B cell (primary cell): ENCODE measurements at regions not wholly inside any gene's neighbourhood (a gene's known extent, or its start where the extent isn't known, plus 50 kb on each side); places are given as distances from the start of the nearest gene placed in this dataset.

Experiments used
- ATAC-seq: fragments of 200-7000 bp; cut with Tn5 transposase; one replicate; pipeline ENCODE4 v1.10.0; 2021; ENCODE audit warnings: low read depth, mild to moderate bottlenecking, moderate number of reproducible peaks, moderate library complexity
- CTCF ChIA-PET: fragments of 350-600 bp; sonication (Branson Sonifier 250); formaldehyde crosslinking; loops from one replicate; lab custom pipeline; 2021; ENCODE audit warnings: antibody characterized with exemption, inconsistent platforms; lab: Charles Lee
- POLR2A ChIA-PET: fragments of 350-600 bp; sonication (Branson Sonifier 250); formaldehyde crosslinking; loops from one replicate; lab custom pipeline; 2021; ENCODE audit warnings: antibody characterized with exemption; lab: Charles Lee
- DNase-seq: peaks from one replicate; pipeline ENCODE4 v3.0.0; 2013
- H2AFZ ChIP-seq: 2 replicates; pipeline ENCODE4 v1.6.1; 2012; ENCODE audit warnings: mild to moderate bottlenecking, low read depth, low read length; ENCODE audit not compliant: insufficient read depth, poor library complexity, severe bottlenecking
- H3K27ac ChIP-seq, 2 donors: 1 replicate in 1 of 2; 2 replicates in 1 of 2; pipeline ENCODE4 v1.5.1; 2012 to 2013; ENCODE audit warnings: low read length in 2 of 2, mild to moderate bottlenecking in 2 of 2, moderate library complexity in 1 of 2
- H3K27me3 ChIP-seq, 4 experiments: fragments of 200-600 bp in 1 of 4; sonication (generic) in 1 of 4; replicated peaks in 1 of 4; 1 replicate in 2 of 4; 2 replicates in 2 of 4; pipeline versions ENCODE4 v1.6.1 to v1.7.0; 2013 to 2016; ENCODE audit warnings: low read length in 3 of 4, mild to moderate bottlenecking in 2 of 4, mixed read lengths in 1 of 4, moderate library complexity in 1 of 4; ENCODE audit not compliant: insufficient read depth in 4 of 4, control insufficient read depth in 3 of 4; ENCODE audit errors: control extremely low read depth in 1 of 4
- H3K36me3 ChIP-seq, 2 experiments: replicated peaks in 1 of 2; 1 replicate in 1 of 2; 2 replicates in 1 of 2; pipeline versions ENCODE4 v1.6.1 to v1.7.1; 2013; ENCODE audit warnings: low read length in 1 of 2; ENCODE audit not compliant: insufficient read depth in 2 of 2, control insufficient read depth in 1 of 2; ENCODE audit errors: control extremely low read depth in 1 of 2, extremely low read depth in 1 of 2
- H3K4me1 ChIP-seq, 2 donors: fragments of 200-600 bp in 1 of 2; sonication (generic) in 1 of 2; 1 replicate in 1 of 2; 2 replicates in 1 of 2; pipeline versions ENCODE4 v1.5.1 to v1.6.1; 2013 to 2017; ENCODE audit warnings: low read length in 2 of 2; ENCODE audit not compliant: control insufficient read depth in 2 of 2, insufficient read depth in 2 of 2
- H3K4me2 ChIP-seq: replicated peaks from 2 replicates; pipeline ENCODE3; 2012; ENCODE audit warnings: mild to moderate bottlenecking, low read depth, low read length; ENCODE audit not compliant: poor library complexity, severe bottlenecking
- H3K4me3 ChIP-seq, 5 experiments: fragments of 200-600 bp in 1 of 5; sonication (generic) in 1 of 5; 1 replicate in 3 of 5; 2 replicates in 2 of 5; pipeline versions ENCODE4 v1.5.1 to v1.7.0; 2011 to 2016; ENCODE audit warnings: low read length in 4 of 5, mild to moderate bottlenecking in 4 of 5, low read depth in 2 of 5, control low read depth in 1 of 5, moderate library complexity in 1 of 5; ENCODE audit not compliant: insufficient read depth in 1 of 5; ENCODE audit errors: control extremely low read depth in 1 of 5, extremely low read depth in 1 of 5
- H3K79me2 ChIP-seq: fragments of 200-600 bp; sonication (generic); one replicate; pipeline ENCODE4 v1.6.0; 2016; ENCODE audit warnings: low read length; ENCODE audit not compliant: control insufficient read depth, insufficient read depth
- H3K9ac ChIP-seq: fragments of 200-600 bp; sonication (generic); 2 replicates; pipeline ENCODE4 v1.6.1; 2017; ENCODE audit warnings: mild to moderate bottlenecking, low read length, moderate library complexity
- H3K9me3 ChIP-seq, 3 donors: one replicate each; pipeline versions ENCODE4 v1.6.1 to v1.7.1; 2013; ENCODE audit warnings: low read length in 2 of 3; ENCODE audit not compliant: control insufficient read depth in 2 of 3, insufficient read depth in 1 of 3; ENCODE audit errors: control extremely low read depth in 1 of 3
- H4K20me1 ChIP-seq: 2 replicates; pipeline ENCODE4 v1.6.0; 2012; ENCODE audit warnings: mild to moderate bottlenecking, low read length; ENCODE audit not compliant: insufficient read depth, control insufficient read depth, poor library complexity, severe bottlenecking
- H3K27ac Mint-ChIP-seq: one replicate; pipeline ENCODE4 v1.8.0; 2021; ENCODE audit warnings: mixed read lengths
- H3K27me3 Mint-ChIP-seq: one replicate; pipeline ENCODE4 v1.8.0; 2021; ENCODE audit warnings: mixed read lengths
- H3K4me1 Mint-ChIP-seq: one replicate; pipeline ENCODE4 v1.8.0; 2021; ENCODE audit warnings: mixed read lengths
- H3K4me3 Mint-ChIP-seq: one replicate; pipeline ENCODE4 v1.8.0; 2021; ENCODE audit warnings: mixed read lengths
- H3K9me3 Mint-ChIP-seq: one replicate; pipeline ENCODE4 v1.8.0; 2022; ENCODE audit warnings: mixed read lengths; ENCODE audit not compliant: insufficient read depth
- EZH2 ChIP-seq: IDR thresholded peaks from 2 replicates; pipeline ENCODE4 v1.6.1; 2012; ENCODE audit warnings: borderline replicate concordance, low read depth, mild to moderate bottlenecking, moderate library complexity, low read length; ENCODE audit not compliant: insufficient read depth, poor library complexity, severe bottlenecking
- WGBS: methylation state at CpG from one replicate; pipeline ENCODE4 v1.1.5; 2013; ENCODE audit warnings: missing lambda C conversion rate; ENCODE audit not compliant: insufficient coverage; 5-methylcytosine and 5-hydroxymethylcytosine counted together
- intact Hi-C: fragments of 100-400 bp; cut with micrococcal nuclease; formaldehyde crosslinking; loops from one replicate; pipeline ENCODE4 v1.10.0; 2022
- TF ChIP-seq, protein P1 (sequence below): fragments of 200-600 bp; IDR thresholded peaks from one replicate; pipeline ENCODE4 v1.8.0; 2022; ENCODE audit warnings: antibody characterized with exemption, mild to moderate bottlenecking

GRCh38 chr12:34591966-34592365 is 569.7 kb downstream of the ALG10 start:
- H3K4me2 ChIP-seq: no peak overlapping the region
- H3K4me3 Mint-ChIP-seq: no peak overlapping the region
- peaks cover 21% of the 10 kb centered on the region for H3K9me3 Mint-ChIP-seq
- H3K4me1 Mint-ChIP-seq: no peaks in the 10 kb centered on the region
- H3K9me3 ChIP-seq: peaks cover 15 to 64% (median 17%) of the 10 kb centered on the region in 3 donors
- H3K79me2 ChIP-seq: no peaks in the 10 kb centered on the region
- ChIA-PET CTCF (no interaction called here), POLR2A (no interaction called here)
- H3K27ac ChIP-seq: no peak overlapping the region
- H3K27me3 ChIP-seq: no peaks in the 10 kb centered on the region
- H3K27ac Mint-ChIP-seq: no peak overlapping the region
- ATAC-seq (no peak), DNase-seq (no peak)
- H3K36me3 ChIP-seq: no peaks in the 10 kb centered on the region
- no peaks in the 10 kb centered on the region for H3K4me1 ChIP-seq
- TF ChIP-seq, protein P1, sequence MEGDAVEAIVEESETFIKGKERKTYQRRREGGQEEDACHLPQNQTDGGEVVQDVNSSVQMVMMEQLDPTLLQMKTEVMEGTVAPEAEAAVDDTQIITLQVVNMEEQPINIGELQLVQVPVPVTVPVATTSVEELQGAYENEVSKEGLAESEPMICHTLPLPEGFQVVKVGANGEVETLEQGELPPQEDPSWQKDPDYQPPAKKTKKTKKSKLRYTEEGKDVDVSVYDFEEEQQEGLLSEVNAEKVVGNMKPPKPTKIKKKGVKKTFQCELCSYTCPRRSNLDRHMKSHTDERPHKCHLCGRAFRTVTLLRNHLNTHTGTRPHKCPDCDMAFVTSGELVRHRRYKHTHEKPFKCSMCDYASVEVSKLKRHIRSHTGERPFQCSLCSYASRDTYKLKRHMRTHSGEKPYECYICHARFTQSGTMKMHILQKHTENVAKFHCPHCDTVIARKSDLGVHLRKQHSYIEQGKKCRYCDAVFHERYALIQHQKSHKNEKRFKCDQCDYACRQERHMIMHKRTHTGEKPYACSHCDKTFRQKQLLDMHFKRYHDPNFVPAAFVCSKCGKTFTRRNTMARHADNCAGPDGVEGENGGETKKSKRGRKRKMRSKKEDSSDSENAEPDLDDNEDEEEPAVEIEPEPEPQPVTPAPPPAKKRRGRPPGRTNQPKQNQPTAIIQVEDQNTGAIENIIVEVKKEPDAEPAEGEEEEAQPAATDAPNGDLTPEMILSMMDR: no peak
- TF ChIP-seq EZH2: no peak
- H4K20me1 ChIP-seq: no peaks in the 10 kb centered on the region
- H3K27me3 Mint-ChIP-seq: no peaks in the 10 kb centered on the region
- 88% methylated on average over 1 of the region's 4 CpGs for WGBS
- intact Hi-C loops: no loop called here
- H3K4me3 ChIP-seq: no peak overlapping the region
- H2AFZ ChIP-seq: no peak overlapping the region
- H3K9ac ChIP-seq: no peak overlapping the region

DNA sequence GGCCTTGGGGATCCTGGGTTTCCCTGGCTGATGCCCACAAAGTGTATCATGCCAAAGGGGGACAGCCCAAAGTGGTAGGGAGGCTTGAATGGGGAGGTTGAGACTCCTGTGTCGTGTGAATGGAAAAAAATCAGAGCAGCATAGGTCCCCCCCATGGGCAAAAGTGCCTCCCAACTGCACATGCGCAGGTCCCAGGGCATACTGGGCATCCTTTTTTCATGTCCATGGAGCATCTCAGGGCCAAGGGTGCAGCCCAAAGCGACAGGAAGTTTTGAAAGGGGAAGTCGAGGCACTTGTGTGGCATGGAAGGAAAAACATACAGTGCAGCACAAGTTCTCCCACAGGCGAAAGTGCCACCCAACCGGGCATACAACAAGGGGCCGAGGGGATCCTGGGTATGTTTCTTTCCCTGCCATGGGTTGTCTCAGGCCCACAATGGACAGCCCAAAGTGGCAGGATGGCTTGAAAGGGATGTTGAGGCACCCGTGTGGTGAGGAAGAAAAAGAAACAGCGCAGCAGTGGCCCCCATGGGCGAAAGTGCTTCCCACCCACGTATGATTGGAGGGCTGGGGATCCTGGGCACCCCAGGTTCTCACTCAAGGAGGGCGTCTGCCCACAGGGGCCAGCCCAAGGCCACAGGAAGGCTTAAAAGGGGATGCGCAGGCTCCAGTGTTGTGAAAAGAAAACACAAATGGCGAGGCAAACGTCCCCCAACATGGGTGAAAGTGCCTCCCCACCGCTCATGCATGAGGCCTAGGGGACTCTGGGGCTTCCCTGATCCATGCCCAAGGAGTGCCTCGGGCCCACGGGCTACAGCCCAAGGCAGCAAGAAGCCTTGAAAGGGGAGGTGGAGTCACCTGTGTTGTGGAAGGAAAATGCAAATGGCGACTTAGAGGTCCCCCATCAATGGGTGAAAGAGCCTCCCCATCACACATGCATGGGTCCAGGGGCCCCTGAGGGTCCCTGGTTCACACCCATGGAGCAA is 573.7 kb downstream of the ALG10 start:
- Histone ChIP-seq H3K4me1 (no peaks in the 10 kb centered on the region), H3K36me3 (no peaks in the 10 kb centered on the region), H3K9me3 (peaks cover 10 to 56% (median 41%) of the 10 kb centered on the region in 3 donors), H3K9ac (no peak overlapping the region), H3K27me3 (no peaks in the 10 kb centered on the region), H3K4me2 (no peak overlapping the region), H3K4me3 (no peak overlapping the region), H2AFZ (no peak overlapping the region), H3K79me2 (no peaks in the 10 kb centered on the region), H4K20me1 (no peaks in the 10 kb centered on the region), H3K27ac (no peak overlapping the region)
- Mint-ChIP-seq H3K4me3 (no peak overlapping the region), H3K4me1 (no peaks in the 10 kb centered on the region), H3K27me3 (no peaks in the 10 kb centered on the region), H3K27ac (no peak overlapping the region), H3K9me3 (peaks cover 18% of the 10 kb centered on the region)
- 74% methylated on average over 15 of the region's 19 CpGs for WGBS
- ChIA-PET POLR2A (no interaction called here), CTCF (no interaction called here)
- no peak for TF ChIP-seq EZH2
- TF ChIP-seq, protein P1: no peak
- ATAC-seq (no peak), DNase-seq (no peak)
- intact Hi-C loops: no loop called here
